Activated naive CD8-positive, alpha-beta T cell treated with anti-CD3 and anti-CD28 coated beads, Interleukin-2, amount 50 U/mL, for 24 hours (primary cell): ENCODE measurements at regions not wholly inside any gene's neighbourhood (a gene's known extent, or its start where the extent isn't known, plus 50 kb on each side); places are given as distances from the start of the nearest gene placed in this dataset.
"Not testable (repeated sequence)": the region's sequence is repeated elsewhere in the genome, so short reads cannot be mapped to it uniquely, and the experiment has no call there.

Experiments used
- ATAC-seq: fragments of 150-1000 bp; cut with Tn5 transposase; one replicate; pipeline ENCODE4 v1.10.0; 2021
- DNase-seq: peaks from one replicate; pipeline ENCODE4 v3.0.0; 2021
- H3K27ac Mint-ChIP-seq: one replicate; pipeline ENCODE4 v1.8.0; 2021; ENCODE audit warnings: mild to moderate bottlenecking, mixed read lengths
- H3K27me3 Mint-ChIP-seq: one replicate; pipeline ENCODE4 v1.8.0; 2021; ENCODE audit warnings: mixed read lengths
- H3K36me3 Mint-ChIP-seq: one replicate; pipeline ENCODE4 v1.8.0; 2021; ENCODE audit warnings: low read depth, mixed read lengths
- H3K4me1 Mint-ChIP-seq: one replicate; pipeline ENCODE4 v1.8.0; 2021; ENCODE audit warnings: mixed read lengths
- H3K4me3 Mint-ChIP-seq: one replicate; pipeline ENCODE4 v1.8.0; 2021; ENCODE audit warnings: mild to moderate bottlenecking, moderate library complexity, mixed read lengths
- H3K9me3 Mint-ChIP-seq: one replicate; pipeline ENCODE4 v1.8.0; 2021; ENCODE audit warnings: mixed read lengths

GRCh38 chr5:92662741-92663140 is 918.3 kb downstream of the NR2F1-AS1 start:
- ATAC-seq (no peak), DNase-seq (no peak)
- H3K4me3 Mint-ChIP-seq: no peak overlapping the region
- no peak overlapping the region for H3K27ac Mint-ChIP-seq
- peaks cover 6% of the 10 kb centered on the region for H3K9me3 Mint-ChIP-seq
- no peaks in the 10 kb centered on the region for H3K27me3 Mint-ChIP-seq
- H3K4me1 Mint-ChIP-seq: no peaks in the 10 kb centered on the region
- no peaks in the 10 kb centered on the region for H3K36me3 Mint-ChIP-seq

- DNase-seq (no peak), ATAC-seq (no peak)
- H3K4me3 Mint-ChIP-seq: no peak overlapping the region
- no peaks in the 10 kb centered on the region for H3K36me3 Mint-ChIP-seq
- H3K9me3 Mint-ChIP-seq: peaks cover 3% of the 10 kb centered on the region
- H3K27ac Mint-ChIP-seq: no peak overlapping the region
- no peaks in the 10 kb centered on the region for H3K4me1 Mint-ChIP-seq
- no peaks in the 10 kb centered on the region for H3K27me3 Mint-ChIP-seq
Observed at GRCh38 chr5:92659246-92659645, 921.8 kb downstream of the NR2F1-AS1 start.

DNA sequence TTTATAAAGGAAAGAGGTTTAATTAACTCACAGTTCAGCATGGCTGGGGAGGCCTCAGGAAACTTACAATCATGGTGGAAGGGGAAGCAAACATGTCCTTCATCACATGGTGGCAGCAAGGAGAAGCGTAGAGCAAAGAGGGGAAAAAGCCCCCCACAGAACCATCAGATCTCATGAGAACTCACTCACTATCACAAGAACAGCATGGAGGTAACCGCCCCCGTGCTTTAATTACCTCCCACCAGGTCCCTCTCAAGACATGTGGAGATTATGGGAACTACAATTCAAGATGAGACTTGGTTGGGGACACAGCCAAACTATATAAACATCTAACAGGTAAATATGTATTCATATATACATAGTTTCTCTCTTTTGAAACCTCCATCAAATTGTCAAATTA is 926.4 kb downstream of the NR2F1-AS1 start:
- ATAC-seq, H3K9me3 Mint-ChIP-seq, H3K4me1 Mint-ChIP-seq, H3K4me3 Mint-ChIP-seq, DNase-seq, H3K27me3 Mint-ChIP-seq, H3K27ac Mint-ChIP-seq, H3K36me3 Mint-ChIP-seq: not testable (repeated sequence)

GRCh38 chr5:92653730-92654461 is 927.1 kb downstream of the NR2F1-AS1 start:
- Mint-ChIP-seq H3K27ac (no peak overlapping the region), H3K9me3 (peaks cover 3% of the 10 kb centered on the region), H3K4me3 (no peak overlapping the region), H3K36me3 (no peaks in the 10 kb centered on the region), H3K27me3 (no peaks in the 10 kb centered on the region), H3K4me1 (no peaks in the 10 kb centered on the region)
- DNase-seq (no peak), ATAC-seq (no peak)

GRCh38 chr5:92652756-92653155 is 928.3 kb downstream of the NR2F1-AS1 start:
- DNase-seq (no peak), ATAC-seq (no peak)
- no peaks in the 10 kb centered on the region for H3K36me3 Mint-ChIP-seq
- H3K27ac Mint-ChIP-seq: no peak overlapping the region
- H3K27me3 Mint-ChIP-seq: no peaks in the 10 kb centered on the region
- H3K4me3 Mint-ChIP-seq: no peak overlapping the region
- H3K4me1 Mint-ChIP-seq: no peaks in the 10 kb centered on the region
- peaks cover 3% of the 10 kb centered on the region for H3K9me3 Mint-ChIP-seq

GRCh38 chr5:92644266-92644886 is 936.6 kb downstream of the NR2F1-AS1 start:
- H3K36me3 Mint-ChIP-seq: no peaks in the 10 kb centered on the region
- H3K4me1 Mint-ChIP-seq: no peaks in the 10 kb centered on the region
- no peak for DNase-seq
- no peak overlapping the region for H3K27ac Mint-ChIP-seq
- no peak overlapping the region for H3K4me3 Mint-ChIP-seq
- no peaks in the 10 kb centered on the region for H3K9me3 Mint-ChIP-seq
- H3K27me3 Mint-ChIP-seq: no peaks in the 10 kb centered on the region
- ATAC-seq: no peak

DNA sequence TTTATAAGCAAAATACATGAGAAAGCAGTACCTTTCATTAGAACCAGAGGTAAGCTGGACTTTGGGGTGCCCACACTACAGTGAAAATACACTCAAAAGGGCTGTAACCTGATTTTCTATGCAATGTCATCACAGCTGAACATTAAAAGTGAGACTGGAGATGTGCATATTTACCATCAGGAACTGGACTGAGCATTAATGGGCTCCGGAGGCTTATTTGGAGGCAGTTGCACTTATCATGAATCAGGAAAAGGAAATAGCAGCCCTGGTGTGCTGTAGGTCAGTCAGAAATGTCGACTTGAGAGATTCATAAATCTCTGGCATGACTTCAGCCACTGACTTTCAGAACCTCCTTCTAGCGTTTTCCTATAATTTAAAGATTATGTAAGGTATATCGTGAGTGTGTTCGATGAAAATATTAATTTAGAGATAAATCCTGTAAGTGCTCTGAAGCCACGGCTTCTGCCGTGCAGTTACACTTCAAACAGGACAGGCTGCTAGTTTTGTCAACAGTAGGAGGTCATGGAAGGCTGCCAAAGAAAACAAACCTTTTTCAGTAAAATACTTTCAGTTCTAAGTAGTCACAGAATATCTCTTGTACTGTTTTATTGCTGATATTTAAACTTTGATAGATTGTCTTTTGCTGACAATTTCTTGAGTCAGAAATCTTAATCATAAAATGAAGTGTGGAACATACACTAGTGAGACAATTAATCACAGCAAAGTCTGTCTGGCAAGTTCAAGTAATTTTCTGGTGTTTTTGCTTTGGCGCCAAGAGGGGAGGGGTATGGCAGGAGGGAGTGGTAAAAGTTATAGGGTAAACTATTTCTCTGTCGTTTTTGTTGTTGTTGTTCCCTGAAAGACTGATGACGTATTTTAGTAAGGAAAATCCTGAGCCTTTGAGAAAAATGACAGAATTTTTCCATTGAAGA is 939.7 kb downstream of the NR2F1-AS1 start:
- ATAC-seq (no peak), DNase-seq (no peak)
- Mint-ChIP-seq H3K9me3 (no peaks in the 10 kb centered on the region), H3K27me3 (no peaks in the 10 kb centered on the region), H3K4me3 (no peak overlapping the region), H3K27ac (no peak overlapping the region), H3K36me3 (no peaks in the 10 kb centered on the region), H3K4me1 (no peaks in the 10 kb centered on the region)

GRCh38 chr5:92640340-92640739 is 940.7 kb downstream of the NR2F1-AS1 start:
- ATAC-seq (no peak), DNase-seq (no peak)
- no peaks in the 10 kb centered on the region for H3K9me3 Mint-ChIP-seq
- no peaks in the 10 kb centered on the region for H3K27me3 Mint-ChIP-seq
- no peak overlapping the region for H3K27ac Mint-ChIP-seq
- H3K4me3 Mint-ChIP-seq: no peak overlapping the region
- no peaks in the 10 kb centered on the region for H3K4me1 Mint-ChIP-seq
- no peaks in the 10 kb centered on the region for H3K36me3 Mint-ChIP-seq

DNA sequence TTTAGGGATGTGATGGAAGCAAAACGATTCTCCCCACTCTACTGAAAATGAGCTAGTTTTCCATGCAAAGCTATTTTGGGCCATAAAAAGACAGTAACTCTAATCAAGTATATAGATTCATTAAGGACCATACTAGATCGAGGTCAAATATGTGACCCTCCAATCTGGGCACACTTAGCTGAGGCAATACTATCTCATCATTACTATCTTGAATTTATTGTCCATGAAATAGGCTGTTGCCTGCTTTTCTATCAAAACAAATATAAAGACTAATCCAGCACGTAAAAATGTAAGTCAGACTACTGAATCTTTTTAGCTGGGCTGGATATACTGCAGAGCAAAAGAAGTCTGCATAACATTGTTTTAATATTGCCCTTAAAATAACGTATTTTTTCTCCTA is 943.1 kb downstream of the NR2F1-AS1 start:
- Mint-ChIP-seq H3K36me3 (no peaks in the 10 kb centered on the region), H3K9me3 (peaks cover 4% of the 10 kb centered on the region)

DNA sequence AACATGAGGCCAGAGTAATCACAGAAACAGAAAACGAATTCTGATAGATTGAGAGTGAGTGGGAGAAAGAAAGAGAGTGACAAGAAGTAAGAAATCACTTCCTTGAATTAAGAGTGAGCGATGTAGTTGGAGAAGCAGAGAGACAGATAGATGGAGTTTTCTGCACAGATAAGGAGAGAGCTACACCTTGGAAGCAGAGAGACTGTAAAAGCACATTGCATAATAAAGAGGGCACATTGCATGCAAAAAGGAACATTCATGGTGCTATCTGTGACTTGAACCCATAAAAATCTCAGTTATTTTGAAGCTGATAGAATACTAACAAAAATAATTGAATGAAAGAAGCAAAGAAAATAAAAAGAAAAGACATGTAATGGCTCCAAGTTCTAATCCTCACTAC is 943.8 kb downstream of the NR2F1-AS1 start:
- H3K9me3 Mint-ChIP-seq: peaks cover 4% of the 10 kb centered on the region
- no peak overlapping the region for H3K27ac Mint-ChIP-seq
- no peak for ATAC-seq
- H3K27me3 Mint-ChIP-seq: no peaks in the 10 kb centered on the region
- H3K4me1 Mint-ChIP-seq: no peaks in the 10 kb centered on the region
- no peak overlapping the region for H3K4me3 Mint-ChIP-seq
- H3K36me3 Mint-ChIP-seq: no peaks in the 10 kb centered on the region
- no peak for DNase-seq

More for the DNA sequence above, 943.1 kb downstream of the NR2F1-AS1 start:
- no peaks in the 10 kb centered on the region for H3K4me1 Mint-ChIP-seq
- H3K4me3 Mint-ChIP-seq: no peak overlapping the region
- no peak overlapping the region for H3K27ac Mint-ChIP-seq
- no peaks in the 10 kb centered on the region for H3K27me3 Mint-ChIP-seq
- DNase-seq (no peak), ATAC-seq (no peak)

DNA sequence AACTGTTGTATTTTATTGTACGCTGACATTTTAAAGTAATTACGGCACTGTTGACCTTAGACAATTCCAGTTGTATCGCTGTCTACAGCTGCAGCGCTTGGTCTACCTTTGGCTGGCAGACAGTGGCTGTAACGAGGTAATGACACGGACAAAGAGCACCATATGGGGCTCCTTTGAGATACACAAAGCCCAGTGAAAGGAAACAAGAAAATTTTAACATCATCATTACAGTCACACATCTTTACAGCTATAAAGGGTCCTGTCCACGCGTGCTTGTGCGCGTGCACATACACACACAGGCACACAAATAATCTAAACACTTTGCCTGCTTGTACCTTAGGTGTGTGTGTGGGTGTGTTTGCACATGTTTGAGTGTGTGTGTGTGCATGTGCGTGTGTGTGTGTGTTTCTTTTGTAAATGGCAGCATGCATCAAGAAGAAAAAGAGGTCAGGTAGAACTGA is 946.0 kb downstream of the NR2F1-AS1 start:
- no peaks in the 10 kb centered on the region for H3K36me3 Mint-ChIP-seq
- H3K4me3 Mint-ChIP-seq: no peak overlapping the region
- H3K9me3 Mint-ChIP-seq: peaks cover 4% of the 10 kb centered on the region
- no peak overlapping the region for H3K27ac Mint-ChIP-seq
- DNase-seq (no peak), ATAC-seq (no peak)
- H3K27me3 Mint-ChIP-seq: no peaks in the 10 kb centered on the region
- H3K4me1 Mint-ChIP-seq: no peaks in the 10 kb centered on the region

- Mint-ChIP-seq H3K27ac (no peak overlapping the region), H3K9me3 (peaks cover 4% of the 10 kb centered on the region), H3K4me3 (no peak overlapping the region), H3K4me1 (no peaks in the 10 kb centered on the region), H3K27me3 (no peaks in the 10 kb centered on the region), H3K36me3 (no peaks in the 10 kb centered on the region)
- ATAC-seq (no peak), DNase-seq (no peak)
Observed at GRCh38 chr5:92633875-92634487, 947.0 kb downstream of the NR2F1-AS1 start.

GRCh38 chr5:92633176-92633575 is 947.8 kb downstream of the NR2F1-AS1 start:
- peaks cover 4% of the 10 kb centered on the region for H3K9me3 Mint-ChIP-seq
- no peak overlapping the region for H3K4me3 Mint-ChIP-seq
- H3K36me3 Mint-ChIP-seq: no peaks in the 10 kb centered on the region
- no peak for DNase-seq
- H3K4me1 Mint-ChIP-seq: no peaks in the 10 kb centered on the region
- no peak overlapping the region for H3K27ac Mint-ChIP-seq
- no peaks in the 10 kb centered on the region for H3K27me3 Mint-ChIP-seq
- ATAC-seq: no peak

DNA sequence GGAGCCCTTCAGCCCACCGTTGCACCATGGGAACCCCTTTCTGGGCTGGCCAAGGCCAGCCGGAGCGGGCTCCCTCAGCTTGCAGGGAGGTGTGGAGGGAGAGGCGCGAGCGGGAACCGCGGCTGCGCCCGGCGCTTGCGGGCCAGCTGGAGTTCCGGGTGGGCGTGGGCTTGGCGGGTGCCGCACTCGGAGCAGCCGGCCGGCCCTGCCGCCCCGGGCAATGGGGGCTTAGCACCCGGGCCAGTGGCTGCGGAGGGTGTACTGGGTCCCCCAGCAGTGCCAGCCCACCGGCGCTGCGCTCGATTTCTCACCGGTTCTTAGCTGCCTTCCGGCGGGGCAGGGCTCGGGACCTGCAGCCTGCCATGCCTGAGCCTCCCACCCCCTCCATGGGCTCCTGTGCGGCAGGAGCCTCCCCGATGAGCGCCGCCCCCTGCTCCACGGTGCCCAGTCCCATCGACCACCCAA is 949.8 kb downstream of the NR2F1-AS1 start:
- DNase-seq, H3K27ac Mint-ChIP-seq, H3K4me1 Mint-ChIP-seq, ATAC-seq, H3K4me3 Mint-ChIP-seq, H3K9me3 Mint-ChIP-seq, H3K27me3 Mint-ChIP-seq, H3K36me3 Mint-ChIP-seq: not testable (repeated sequence)
